Heart right ventricle (tissue), 16 donors: ENCODE measurements at regions not wholly inside any gene's neighbourhood (a gene's known extent, or its start where the extent isn't known, plus 50 kb on each side); places are given as distances from the start of the nearest gene placed in this dataset.
A peak's percentile ranks its signal among the peaks of the same experiment; 100 is the strongest.

ENCODE experiments used
- ATAC-seq, 8 donors: fragments of 200-7000 bp; cut with Tn5 transposase; one replicate each; pipeline ENCODE4 v1.9.1; 2020; ENCODE audit warnings: mild to moderate bottlenecking in 8 of 8, moderate library complexity in 8 of 8, moderate number of reproducible peaks in 1 of 8
- DNase-seq, 2 donors: peaks; one replicate each; pipeline ENCODE4 v3.0.0-alpha.2; 2020
- H3K27ac ChIP-seq, 10 donors: fragments of 200-600 bp; sonication (generic) in 2 of 10; one replicate each; pipeline versions ENCODE4 v1.5.0 to v1.8.0; 2020 to 2022; ENCODE audit warnings: mild to moderate bottlenecking in 3 of 10
- H3K27me3 ChIP-seq, 7 donors: fragments of 200-600 bp; one replicate each; pipeline ENCODE4 v1.8.0; 2021 to 2022; ENCODE audit warnings: mild to moderate bottlenecking in 2 of 7
- H3K36me3 ChIP-seq, 9 donors: fragments of 200-600 bp; sonication (generic) in 1 of 9; one replicate each; pipeline versions ENCODE4 v1.5.0 to v1.8.0; 2020 to 2022; ENCODE audit warnings: mild to moderate bottlenecking in 2 of 9
- H3K4me1 ChIP-seq, 9 donors: fragments of 200-600 bp; sonication (generic) in 1 of 9; one replicate each; pipeline versions ENCODE4 v1.5.0 to v1.8.0; 2020 to 2022; ENCODE audit warnings: mild to moderate bottlenecking in 4 of 9
- H3K4me3 ChIP-seq, 10 donors: fragments of 200-600 bp; sonication (generic) in 2 of 10; one replicate each; pipeline versions ENCODE4 v1.5.0 to v1.8.0; 2020 to 2022; ENCODE audit warnings: mild to moderate bottlenecking in 7 of 10, moderate library complexity in 2 of 10
- H3K9me3 ChIP-seq, 11 donors: fragments of 200-600 bp in 10 of 11; sonication (generic) in 2 of 11; one replicate each; pipeline versions ENCODE4 v1.5.0 to v1.8.0; 2013 to 2022; ENCODE audit warnings: mild to moderate bottlenecking in 2 of 11, control low read depth in 1 of 11, moderate library complexity in 1 of 11
- WGBS, 2 donors: extraction: QIAGEN DNeasy Blood & Tissue Kit; methylation state at CpG; one replicate each; pipeline ENCODE4 v1.1.7; 2013; ENCODE audit warnings: inconsistent platforms in 1 of 2; 5-methylcytosine and 5-hydroxymethylcytosine counted together
- intact Hi-C, 10 donors: fragments of 100-400 bp; cut with DNase I; formaldehyde crosslinking; loops; one replicate each; pipeline versions ENCODE4 v1.11.1 to v1.14.2; 2022
- TF ChIP-seq, protein P1 (sequence below), 9 donors: fragments of 200-600 bp; sonication (generic) in 2 of 9; IDR thresholded peaks; one replicate each; pipeline versions ENCODE4 v1.5.0 to v1.8.0; 2021 to 2022; ENCODE audit warnings: antibody characterized with exemption in 9 of 9, mild to moderate bottlenecking in 5 of 9, moderate library complexity in 1 of 9
- donor health status: Arrhythmogenic right ventricular cardiomyopathy.
- donor health status: ischemic (EF 13 %, LVEDD 7.1; RV severe dilation, severe dysfunction).
- donor health status: healthy with polysubstance abuse.
- donor health status: DM: no; HTN: yes; CAD: no.
- donor health status: DM: no; HTN: no; CAD: no.
- donor health status: ischemic (EF 25% LVEDD 6.9; RV normal size, moderate dysfunction).
- donor health status: ischemic (EF 25% LVEDD 5.7; RV mildly dilated, moderate dysfunction).
- donor health status: healthy.
- donor health status: DM: yes; HTN: yes; CAD: no.
- donor health status: Ischemic cardiomyopathy.
- donor health status: ischemic (EF 35%, LVEDD 5.7; RV mildly dilated, moderate dysfunction).
- donor health status: nonischemic (EF 11% LVEDD 7.7; RV severe dilation, severe dysfunction).
- donor health status: DM: yes; HTN: yes; CAD: no.
- donor health status: PGD.
- donor health status: ischemic (EF 29% LVEDD 5.4; RV normal size, mild dysfunction).
- donor health status: nonischemic (EF 23%, LVEDD 6.1; RV moderate dilation, normal function).

DNA sequence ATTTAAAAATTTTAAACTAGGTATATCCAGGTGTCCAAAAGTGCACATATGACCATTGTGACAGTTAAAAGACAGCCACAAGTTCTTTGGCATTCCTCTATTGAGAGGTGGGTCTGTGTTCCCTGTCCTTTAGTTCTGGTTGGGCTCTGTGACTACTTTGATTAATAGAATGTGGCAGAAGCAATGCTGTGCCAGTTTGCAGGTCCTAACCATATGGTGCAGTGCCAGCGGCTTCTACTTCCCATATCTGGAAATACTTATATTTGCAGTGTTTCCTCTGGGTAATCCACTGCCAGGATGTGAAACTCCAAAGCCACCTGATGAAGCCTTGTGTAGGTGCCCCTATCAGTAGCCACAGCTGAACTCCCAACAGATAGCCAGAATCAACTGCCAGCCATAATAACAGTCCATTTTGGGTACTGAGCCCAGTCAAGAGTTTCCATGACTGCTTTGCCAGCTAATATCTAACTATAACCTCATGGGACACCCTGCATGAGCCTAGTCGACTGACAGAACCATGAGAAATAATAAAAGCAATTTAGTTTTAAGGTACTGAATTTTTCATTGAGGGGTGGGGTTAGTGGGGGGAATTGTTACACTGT, 361.0 kb upstream of the SEMA6A start:
- WGBS, 2 donors = 67 to 79% methylated on average over 2 of the region's 2 CpGs
- Histone ChIP-seq H3K4me1 (peaks cover 0 to 19% (median 8%) of the 10 kb centered on the region in 9 donors), H3K9me3 (no peaks in the 10 kb centered on the region), H3K27me3 (no peaks in the 10 kb centered on the region), H3K27ac (no peak overlapping the region), H3K4me3 (no peak overlapping the region), H3K36me3 (no peaks in the 10 kb centered on the region)
- TF ChIP-seq, protein P1, sequence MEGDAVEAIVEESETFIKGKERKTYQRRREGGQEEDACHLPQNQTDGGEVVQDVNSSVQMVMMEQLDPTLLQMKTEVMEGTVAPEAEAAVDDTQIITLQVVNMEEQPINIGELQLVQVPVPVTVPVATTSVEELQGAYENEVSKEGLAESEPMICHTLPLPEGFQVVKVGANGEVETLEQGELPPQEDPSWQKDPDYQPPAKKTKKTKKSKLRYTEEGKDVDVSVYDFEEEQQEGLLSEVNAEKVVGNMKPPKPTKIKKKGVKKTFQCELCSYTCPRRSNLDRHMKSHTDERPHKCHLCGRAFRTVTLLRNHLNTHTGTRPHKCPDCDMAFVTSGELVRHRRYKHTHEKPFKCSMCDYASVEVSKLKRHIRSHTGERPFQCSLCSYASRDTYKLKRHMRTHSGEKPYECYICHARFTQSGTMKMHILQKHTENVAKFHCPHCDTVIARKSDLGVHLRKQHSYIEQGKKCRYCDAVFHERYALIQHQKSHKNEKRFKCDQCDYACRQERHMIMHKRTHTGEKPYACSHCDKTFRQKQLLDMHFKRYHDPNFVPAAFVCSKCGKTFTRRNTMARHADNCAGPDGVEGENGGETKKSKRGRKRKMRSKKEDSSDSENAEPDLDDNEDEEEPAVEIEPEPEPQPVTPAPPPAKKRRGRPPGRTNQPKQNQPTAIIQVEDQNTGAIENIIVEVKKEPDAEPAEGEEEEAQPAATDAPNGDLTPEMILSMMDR (IDR thresholded peaks at IDR 0.05) = no peak
- ATAC-seq = peak in 4 of 8 donors; percentile 54 to 77 (median 67)
- no peak for DNase-seq
- intact Hi-C loops = no loop called here

DNA sequence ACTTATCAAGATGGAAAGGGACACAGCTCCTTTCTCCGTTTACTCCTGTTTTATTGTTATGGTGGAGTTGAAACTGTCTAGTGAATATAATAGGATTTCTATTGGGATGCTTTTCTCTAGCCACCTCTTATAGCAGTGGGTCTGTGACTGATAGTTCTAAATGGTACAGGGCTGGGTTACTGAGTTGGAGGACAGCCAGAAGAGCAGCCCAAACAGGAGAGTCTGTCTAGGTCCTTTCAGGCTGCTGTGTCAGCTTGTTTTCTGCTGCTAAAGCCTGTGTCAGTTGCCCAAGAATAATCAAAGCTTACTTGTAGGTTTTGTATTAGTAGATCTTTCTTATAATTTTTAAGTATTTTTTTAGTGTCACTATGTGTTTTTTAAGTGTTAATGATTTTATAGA, 356.0 kb upstream of the SEMA6A start:
- DNase-seq = no peak
- 88 to 94% methylated on average over 1 of the region's 1 CpG for WGBS, 2 donors
- intact Hi-C loops = no loop called here
- H3K4me1 ChIP-seq = no peaks in the 10 kb centered on the region
- peaks cover 0 to 4% (median 0%) of the 10 kb centered on the region in 11 donors for H3K9me3 ChIP-seq
- H3K36me3 ChIP-seq = no peaks in the 10 kb centered on the region
- TF ChIP-seq, protein P1 (IDR thresholded peaks at IDR 0.05) = no peak
- H3K27ac ChIP-seq = no peak overlapping the region
- no peak for ATAC-seq
- H3K4me3 ChIP-seq = no peak overlapping the region
- H3K27me3 ChIP-seq = no peaks in the 10 kb centered on the region

DNA sequence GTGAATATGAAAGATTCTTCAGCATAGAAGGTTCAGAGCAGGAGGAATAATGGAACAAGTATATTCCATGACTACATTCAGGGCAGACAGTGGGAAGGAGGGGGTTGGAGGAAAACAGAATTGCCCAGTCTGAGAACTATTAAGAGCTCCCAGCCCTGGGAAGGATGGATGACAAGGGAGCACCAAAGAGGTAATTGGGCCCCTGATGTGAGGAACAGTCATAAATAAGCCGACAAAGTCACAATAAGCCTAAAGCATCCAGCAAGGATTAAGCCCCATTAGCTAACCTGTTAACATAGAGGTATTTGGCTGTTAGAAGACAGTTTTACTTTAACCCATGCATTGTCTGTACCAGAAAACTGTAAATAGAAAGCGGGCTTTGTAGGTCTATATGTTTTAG, 348.7 kb upstream of the SEMA6A start:
- 81 to 88% methylated on average over 2 of the region's 2 CpGs for WGBS, 2 donors
- no peaks in the 10 kb centered on the region for H3K4me1 ChIP-seq
- no peaks in the 10 kb centered on the region for H3K27me3 ChIP-seq
- H3K9me3 ChIP-seq = peaks cover 0 to 4% (median 0%) of the 10 kb centered on the region in 11 donors
- no peak for ATAC-seq
- TF ChIP-seq, protein P1 (IDR thresholded peaks at IDR 0.05) = no peak
- DNase-seq = no peak
- intact Hi-C loops = no loop called here
- H3K36me3 ChIP-seq = no peaks in the 10 kb centered on the region
- no peak overlapping the region for H3K27ac ChIP-seq
- no peak overlapping the region for H3K4me3 ChIP-seq

DNA sequence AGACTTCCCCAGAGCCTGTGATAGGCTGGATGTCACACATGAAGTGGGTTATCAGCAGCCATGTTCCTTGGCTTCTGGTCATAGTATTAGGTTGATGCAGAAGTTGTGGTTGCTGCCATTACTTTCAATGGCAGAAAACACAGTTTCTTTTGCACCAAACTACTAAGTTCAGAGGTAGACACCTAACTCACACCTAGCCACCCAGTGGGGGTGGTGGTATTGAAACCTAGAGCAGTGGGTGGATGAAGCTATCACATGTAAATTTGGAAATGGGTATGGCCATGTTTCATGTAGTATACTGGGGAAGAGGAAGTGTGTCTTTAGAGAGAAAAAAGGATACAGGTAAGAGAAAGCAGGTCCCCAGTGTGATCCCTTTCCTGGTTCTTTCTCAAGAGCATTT, 347.9 kb upstream of the SEMA6A start:
- H3K4me1 ChIP-seq = no peaks in the 10 kb centered on the region
- no peak for ATAC-seq
- H3K9me3 ChIP-seq = peaks cover 0 to 2% (median 0%) of the 10 kb centered on the region in 11 donors

More for the DNA sequence above, 347.9 kb upstream of the SEMA6A start:
- intact Hi-C loops = no loop called here
- Histone ChIP-seq H3K27ac (no peak overlapping the region), H3K27me3 (no peaks in the 10 kb centered on the region), H3K36me3 (no peaks in the 10 kb centered on the region), H3K4me3 (no peak overlapping the region)
- DNase-seq = no peak
- TF ChIP-seq, protein P1 (IDR thresholded peaks at IDR 0.05) = no peak
